ENCODE measurements at regions not wholly inside any gene's neighbourhood (a gene's known extent, or its start where the extent isn't known, plus 50 kb on each side); places are given as distances from the start of the nearest gene placed in this dataset.

DNA sequence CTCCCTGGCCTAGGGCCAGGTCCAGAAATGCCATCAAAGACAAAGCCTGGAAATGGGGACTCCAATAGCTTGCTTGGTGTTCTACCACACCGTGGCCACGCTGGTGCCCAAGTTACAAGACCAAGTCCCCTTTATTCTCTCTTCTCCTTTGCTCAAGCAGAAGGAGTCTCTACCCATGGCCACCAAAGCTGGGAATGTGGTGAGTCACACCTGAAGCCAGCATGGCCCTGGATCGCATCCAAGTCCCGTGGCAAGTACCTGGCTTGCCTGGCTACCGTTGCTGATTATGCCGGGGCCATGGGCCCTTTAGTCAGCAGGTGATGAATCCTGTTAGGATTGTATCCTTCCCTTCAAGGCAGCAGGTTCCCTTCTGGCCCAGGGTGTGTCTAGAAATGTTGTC lies 260.0 kb downstream of the HAPSTR1 start:
- no peak for TF ChIP-seq POLR2A (IDR thresholded peaks at IDR 0.05)
- TF ChIP-seq, protein P1, sequence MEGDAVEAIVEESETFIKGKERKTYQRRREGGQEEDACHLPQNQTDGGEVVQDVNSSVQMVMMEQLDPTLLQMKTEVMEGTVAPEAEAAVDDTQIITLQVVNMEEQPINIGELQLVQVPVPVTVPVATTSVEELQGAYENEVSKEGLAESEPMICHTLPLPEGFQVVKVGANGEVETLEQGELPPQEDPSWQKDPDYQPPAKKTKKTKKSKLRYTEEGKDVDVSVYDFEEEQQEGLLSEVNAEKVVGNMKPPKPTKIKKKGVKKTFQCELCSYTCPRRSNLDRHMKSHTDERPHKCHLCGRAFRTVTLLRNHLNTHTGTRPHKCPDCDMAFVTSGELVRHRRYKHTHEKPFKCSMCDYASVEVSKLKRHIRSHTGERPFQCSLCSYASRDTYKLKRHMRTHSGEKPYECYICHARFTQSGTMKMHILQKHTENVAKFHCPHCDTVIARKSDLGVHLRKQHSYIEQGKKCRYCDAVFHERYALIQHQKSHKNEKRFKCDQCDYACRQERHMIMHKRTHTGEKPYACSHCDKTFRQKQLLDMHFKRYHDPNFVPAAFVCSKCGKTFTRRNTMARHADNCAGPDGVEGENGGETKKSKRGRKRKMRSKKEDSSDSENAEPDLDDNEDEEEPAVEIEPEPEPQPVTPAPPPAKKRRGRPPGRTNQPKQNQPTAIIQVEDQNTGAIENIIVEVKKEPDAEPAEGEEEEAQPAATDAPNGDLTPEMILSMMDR (IDR thresholded peaks at IDR 0.05): no peak
- no peak for DNase-seq
- no peak overlapping the region for H3K4me3 ChIP-seq
- no peak overlapping the region for H3K27ac ChIP-seq
- H3K27me3 ChIP-seq: no peaks in the 10 kb centered on the region
- no peaks in the 10 kb centered on the region for H3K4me1 ChIP-seq
- no peaks in the 10 kb centered on the region for H3K9me3 ChIP-seq
- intact Hi-C loops (cut with DNase I; ENCODE audit: low total_unique reads): no loop called here
- no peaks in the 10 kb centered on the region for H3K36me3 ChIP-seq

DNA sequence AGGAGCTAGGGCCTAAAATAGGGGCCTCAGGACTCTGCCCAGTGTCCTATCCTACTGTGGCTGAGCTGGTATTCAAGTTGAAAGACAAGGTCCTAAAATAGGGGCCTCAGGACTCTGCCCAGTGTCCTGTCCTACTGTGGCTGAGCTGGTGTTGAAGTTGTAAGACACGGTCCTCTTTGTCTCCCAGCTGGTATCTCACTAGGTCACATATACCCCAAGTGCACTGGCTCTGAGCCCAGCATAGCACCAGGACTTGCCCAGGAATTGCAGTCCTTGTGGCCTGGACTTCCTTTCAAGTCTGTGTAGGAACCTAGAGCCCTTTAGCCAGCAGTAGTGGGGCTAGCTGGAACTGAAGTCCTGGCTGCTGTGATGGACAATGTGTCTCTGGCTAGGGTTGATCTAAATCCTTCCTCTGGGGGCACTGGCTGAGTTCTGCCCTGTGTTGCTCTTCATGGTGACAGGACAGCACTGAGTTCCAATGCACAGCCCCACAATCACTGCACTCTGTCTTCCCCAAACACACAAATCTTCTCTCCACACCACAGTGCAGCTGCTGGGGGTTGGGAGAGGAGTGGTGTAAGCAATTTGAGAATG lies 260.5 kb downstream of the HAPSTR1 start:
- no peaks in the 10 kb centered on the region for H3K36me3 ChIP-seq
- no peaks in the 10 kb centered on the region for H3K9me3 ChIP-seq
- TF ChIP-seq, protein P1 (IDR thresholded peaks at IDR 0.05): no peak
- no peak for TF ChIP-seq POLR2A (IDR thresholded peaks at IDR 0.05)
- no peaks in the 10 kb centered on the region for H3K4me1 ChIP-seq
- H3K27ac ChIP-seq: no peak overlapping the region
- intact Hi-C loops (cut with DNase I; ENCODE audit: low total_unique reads): no loop called here
- no peaks in the 10 kb centered on the region for H3K27me3 ChIP-seq
- H3K4me3 ChIP-seq: no peak overlapping the region
- DNase-seq: no peak

DNA sequence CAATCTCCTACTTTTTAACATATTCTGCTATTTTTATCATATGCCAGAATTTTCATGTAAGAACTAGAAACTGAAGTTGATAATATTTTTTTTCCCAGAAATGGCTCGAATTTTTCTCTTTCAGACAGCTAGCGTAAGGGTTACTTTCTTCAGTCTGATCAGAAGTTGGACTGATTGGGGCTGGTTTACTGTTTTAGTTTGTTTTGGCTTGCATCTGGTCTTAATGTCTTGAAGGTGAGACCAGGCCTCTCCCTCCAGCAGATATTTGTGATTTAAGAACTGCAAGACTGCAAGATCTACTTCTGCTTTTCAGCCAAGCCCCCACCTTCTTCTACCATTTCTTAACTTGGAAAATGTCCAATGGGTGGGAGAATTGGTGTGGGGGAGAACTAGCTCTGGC lies 266.4 kb downstream of the HAPSTR1 start:
- no peaks in the 10 kb centered on the region for H3K27me3 ChIP-seq
- H3K36me3 ChIP-seq: no peaks in the 10 kb centered on the region
- H3K4me3 ChIP-seq: no peak overlapping the region
- H3K4me1 ChIP-seq: no peaks in the 10 kb centered on the region
- intact Hi-C loops (cut with DNase I; ENCODE audit: low total_unique reads): no loop called here
- peaks cover 0 to 7% of the 10 kb centered on the region in 2 donors for H3K9me3 ChIP-seq
- TF ChIP-seq, protein P1 (IDR thresholded peaks at IDR 0.05): no peak
- TF ChIP-seq POLR2A (IDR thresholded peaks at IDR 0.05): no peak
- no peak overlapping the region for H3K27ac ChIP-seq
- no peak for DNase-seq

DNA sequence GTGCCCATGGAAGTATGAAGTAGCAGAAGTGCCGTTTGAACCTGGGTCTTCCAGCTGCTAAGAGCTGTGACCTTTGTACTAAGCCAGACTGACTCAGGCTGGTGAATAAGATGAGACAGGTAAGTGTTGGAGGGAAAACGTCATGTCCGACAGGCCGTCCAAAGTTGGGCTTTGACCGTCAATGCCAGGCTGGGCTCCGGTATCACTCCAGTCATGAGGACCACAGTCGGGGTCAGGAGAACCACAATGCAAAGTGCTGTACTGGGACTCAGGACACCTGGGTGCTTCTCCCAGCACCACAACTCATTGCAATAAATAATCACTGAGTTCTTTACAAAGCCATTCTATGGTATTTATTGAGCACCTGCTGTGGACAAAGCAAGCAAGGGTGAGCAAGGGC lies 268.6 kb downstream of the HAPSTR1 start:
- Histone ChIP-seq H3K4me3 (no peak overlapping the region), H3K36me3 (no peaks in the 10 kb centered on the region), H3K27me3 (no peaks in the 10 kb centered on the region), H3K9me3 (peaks cover 0 to 7% of the 10 kb centered on the region in 2 donors), H3K27ac (no peak overlapping the region), H3K4me1 (no peaks in the 10 kb centered on the region)
- intact Hi-C loops (cut with DNase I; ENCODE audit: low total_unique reads): no loop called here
- DNase-seq: no peak
- no peak for TF ChIP-seq POLR2A (IDR thresholded peaks at IDR 0.05)
- TF ChIP-seq, protein P1 (IDR thresholded peaks at IDR 0.05): no peak

DNA sequence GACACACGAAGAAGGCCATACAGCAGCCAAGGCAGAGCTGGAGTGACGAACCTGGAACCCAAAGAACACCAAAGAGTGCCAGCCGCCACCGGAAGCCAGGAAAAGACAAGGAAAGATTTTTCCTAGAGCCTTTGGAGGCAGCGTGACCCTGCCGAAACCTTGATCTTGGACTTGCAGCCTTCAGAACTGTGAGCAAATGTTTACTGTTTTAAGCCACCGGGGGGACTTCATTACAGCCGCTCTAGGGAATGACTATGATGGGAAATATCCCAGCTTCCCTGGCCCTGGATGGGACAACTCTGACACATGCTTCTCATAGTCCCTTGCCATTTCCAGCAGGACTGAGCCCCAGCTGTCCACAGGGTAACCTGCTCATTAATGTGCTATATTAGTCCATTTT lies 270.6 kb downstream of the HAPSTR1 start:
- Histone ChIP-seq H3K4me1 (no peaks in the 10 kb centered on the region), H3K9me3 (peaks cover 0 to 7% of the 10 kb centered on the region in 2 donors), H3K27ac (no peak overlapping the region), H3K4me3 (no peak overlapping the region), H3K27me3 (no peaks in the 10 kb centered on the region), H3K36me3 (no peaks in the 10 kb centered on the region)
- DNase-seq: no peak
- TF ChIP-seq POLR2A (IDR thresholded peaks at IDR 0.05): no peak
- TF ChIP-seq, protein P1 (IDR thresholded peaks at IDR 0.05): no peak
- intact Hi-C loops (cut with DNase I; ENCODE audit: low total_unique reads): no loop called here

Data from uterus (tissue), 3 donors.